ENCODE measurements at regions not wholly inside any gene's neighbourhood (a gene's known extent, or its start where the extent isn't known, plus 50 kb on each side); places are given as distances from the start of the nearest gene placed in this dataset.

GRCh38 chr18:47613929-47614328, 316.5 kb downstream of the SMAD2 start:
- DNase-seq (ENCODE audit: low spot score) (no peak), ATAC-seq (ENCODE audit: insufficient number of reproducible peaks, low FRiP score, low read depth) (no peak)
- Histone ChIP-seq H3K27me3 (replicated peaks; ENCODE audit: insufficient read depth) (no peaks in the 10 kb centered on the region), H3K4me3 (no peak overlapping the region), H3K27ac (no peak overlapping the region), H3K4me1 (ENCODE audit: control insufficient read depth in 1 of 2, low read depth in 2 of 2) (no peaks in the 10 kb centered on the region), H3K36me3 (no peaks in the 10 kb centered on the region), H3K9me3 (peaks cover 3% of the 10 kb centered on the region)
- no peak for TF ChIP-seq CTCF (IDR thresholded peaks at IDR 0.05)

- H3K27me3 ChIP-seq (replicated peaks; ENCODE audit: insufficient read depth) = no peaks in the 10 kb centered on the region
- no peaks in the 10 kb centered on the region for H3K4me1 ChIP-seq (ENCODE audit: control insufficient read depth in 1 of 2, low read depth in 2 of 2)
- DNase-seq (ENCODE audit: low spot score) (no peak), ATAC-seq (ENCODE audit: insufficient number of reproducible peaks, low FRiP score, low read depth) (no peak)
- H3K36me3 ChIP-seq = no peaks in the 10 kb centered on the region
- no peak overlapping the region for H3K4me3 ChIP-seq
- TF ChIP-seq CTCF (IDR thresholded peaks at IDR 0.05) = no peak
- no peak overlapping the region for H3K27ac ChIP-seq
- peaks cover 3% of the 10 kb centered on the region for H3K9me3 ChIP-seq
Observed at GRCh38 chr18:47611649-47612048, 318.8 kb downstream of the SMAD2 start.

- no peak overlapping the region for H3K27ac ChIP-seq
- ATAC-seq (ENCODE audit: insufficient number of reproducible peaks, low FRiP score, low read depth) (no peak), DNase-seq (ENCODE audit: low spot score) (no peak)
- no peaks in the 10 kb centered on the region for H3K27me3 ChIP-seq (replicated peaks; ENCODE audit: insufficient read depth)
- no peaks in the 10 kb centered on the region for H3K36me3 ChIP-seq
- peaks cover 3% of the 10 kb centered on the region for H3K9me3 ChIP-seq
- H3K4me3 ChIP-seq = no peak overlapping the region
- TF ChIP-seq CTCF (IDR thresholded peaks at IDR 0.05) = no peak
- no peaks in the 10 kb centered on the region for H3K4me1 ChIP-seq (ENCODE audit: control insufficient read depth in 1 of 2, low read depth in 2 of 2)
Observed at GRCh38 chr18:47606526-47606925, 323.9 kb downstream of the SMAD2 start.

- no peak for TF ChIP-seq CTCF (IDR thresholded peaks at IDR 0.05)
Observed at GRCh38 chr18:47605093-47605492, 325.4 kb downstream of the SMAD2 start.

GRCh38 chr18:47604021-47604420, 326.4 kb downstream of the SMAD2 start:
- H3K36me3 ChIP-seq = no peaks in the 10 kb centered on the region
- TF ChIP-seq CTCF (IDR thresholded peaks at IDR 0.05) = no peak
- H3K4me3 ChIP-seq = no peak overlapping the region
- no peaks in the 10 kb centered on the region for H3K4me1 ChIP-seq (ENCODE audit: control insufficient read depth in 1 of 2, low read depth in 2 of 2)
- H3K9me3 ChIP-seq = no peaks in the 10 kb centered on the region
- H3K27me3 ChIP-seq (replicated peaks; ENCODE audit: insufficient read depth) = no peaks in the 10 kb centered on the region
- no peak overlapping the region for H3K27ac ChIP-seq
- DNase-seq (ENCODE audit: low spot score) (no peak), ATAC-seq (ENCODE audit: insufficient number of reproducible peaks, low FRiP score, low read depth) (no peak)

More at GRCh38 chr18:47605093-47605492, 325.4 kb downstream of the SMAD2 start:
- Histone ChIP-seq H3K36me3 (no peaks in the 10 kb centered on the region), H3K9me3 (no peaks in the 10 kb centered on the region), H3K4me1 (ENCODE audit: control insufficient read depth in 1 of 2, low read depth in 2 of 2) (no peaks in the 10 kb centered on the region), H3K4me3 (no peak overlapping the region), H3K27me3 (replicated peaks; ENCODE audit: insufficient read depth) (no peaks in the 10 kb centered on the region), H3K27ac (no peak overlapping the region)
- ATAC-seq (ENCODE audit: insufficient number of reproducible peaks, low FRiP score, low read depth) (no peak), DNase-seq (ENCODE audit: low spot score) (no peak)

Data from thoracic aorta (tissue), 2 donors.